ENCODE measurements at regions not wholly inside any gene's neighbourhood (a gene's known extent, or its start where the extent isn't known, plus 50 kb on each side); places are given as distances from the start of the nearest gene placed in this dataset.

GRCh38 chr15:39219608-39220007, 361.3 kb upstream of the THBS1 start:
- no peak overlapping the region for H3K9ac ChIP-seq
- H3K27me3 ChIP-seq (ENCODE audit: insufficient read depth): no peaks in the 10 kb centered on the region
- H3K4me1 ChIP-seq (ENCODE audit: control insufficient read depth in 1 of 2, insufficient read depth in 2 of 2, low read depth in 1 of 2, low read length in 1 of 2): no peaks in the 10 kb centered on the region
- POLR2A ChIA-PET: no interaction called here
- no peak overlapping the region for H3K4me2 ChIP-seq
- H3K27ac ChIP-seq (ENCODE audit: low read depth in 2 of 2, low read length in 1 of 2): no peak overlapping the region
- H3K9me3 ChIP-seq: no peaks in the 10 kb centered on the region; the same call in 1 of the 2 replicates
- CTCF ChIA-PET: interaction anchor here (0.7 kb wide), 1 partner anchor 715 kb away, joined by 3 read pairs; no protein-coding TSS in a partner anchor
- H3K79me2 ChIP-seq (ENCODE audit: insufficient read depth): no peaks in the 10 kb centered on the region
- DNase-seq: no peak
- TF ChIP-seq TEAD4 (IDR thresholded peaks at IDR 0.05; ENCODE audit: borderline replicate concordance, insufficient read depth) (no peak), NRF1 (IDR thresholded peaks at IDR 0.05; ENCODE audit: low read depth, low read length) (no peak), SIN3A (IDR thresholded peaks at IDR 0.05; ENCODE audit: borderline replicate concordance, low read depth, low read length) (no peak), FOXM1 (IDR thresholded peaks at IDR 0.05; ENCODE audit: low read depth) (no peak), FOXJ3 (CRISPR knock-in tag; IDR thresholded peaks at IDR 0.05) (no peak), JUND (IDR thresholded peaks at IDR 0.05) (no peak), RCOR1 (IDR thresholded peaks at IDR 0.05; ENCODE audit: low read length) (no peak), RFX5 (IDR thresholded peaks at IDR 0.05; ENCODE audit: low read length) (no peak), EZH2phosphoT487 (IDR thresholded peaks at IDR 0.05; ENCODE audit: borderline replicate concordance, low read depth) (no peak), YY1 (IDR thresholded peaks at IDR 0.05; ENCODE audit: low read depth) (no peak), TAF1 (IDR thresholded peaks at IDR 0.05; ENCODE audit: borderline replicate concordance, low read depth, low read length) (no peak), MXI1 (IDR thresholded peaks at IDR 0.05; ENCODE audit: low read depth, low read length) (no peak), POLR2AphosphoS5 (IDR thresholded peaks at IDR 0.05; ENCODE audit: low read depth, low read length) (no peak), SMC3 (IDR thresholded peaks at IDR 0.05; ENCODE audit: low read depth, low read length) (no peak), IRF3 (IDR thresholded peaks at IDR 0.05; ENCODE audit: low read depth, low read length) (no peak)
- TF ChIP-seq, protein P1, sequence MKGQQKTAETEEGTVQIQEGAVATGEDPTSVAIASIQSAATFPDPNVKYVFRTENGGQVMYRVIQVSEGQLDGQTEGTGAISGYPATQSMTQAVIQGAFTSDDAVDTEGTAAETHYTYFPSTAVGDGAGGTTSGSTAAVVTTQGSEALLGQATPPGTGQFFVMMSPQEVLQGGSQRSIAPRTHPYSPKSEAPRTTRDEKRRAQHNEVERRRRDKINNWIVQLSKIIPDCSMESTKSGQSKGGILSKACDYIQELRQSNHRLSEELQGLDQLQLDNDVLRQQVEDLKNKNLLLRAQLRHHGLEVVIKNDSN (IDR thresholded peaks at IDR 0.05; ENCODE audit: borderline replicate concordance, low read depth): no peak
- TF ChIP-seq, protein P2, sequence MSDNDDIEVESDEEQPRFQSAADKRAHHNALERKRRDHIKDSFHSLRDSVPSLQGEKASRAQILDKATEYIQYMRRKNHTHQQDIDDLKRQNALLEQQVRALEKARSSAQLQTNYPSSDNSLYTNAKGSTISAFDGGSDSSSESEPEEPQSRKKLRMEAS (IDR thresholded peaks at IDR 0.05; ENCODE audit: low read depth): no peak
- peak overlapping the region; percentile 2; the same call in 1 of the 2 replicates for H2AFZ ChIP-seq (ENCODE audit: low read depth)
- H3K36me3 ChIP-seq (replicated peaks in 1 of 2; ENCODE audit: control insufficient read depth in 1 of 2, insufficient read depth in 2 of 2, low read length in 1 of 2): peaks cover 0 to 6% of the 10 kb centered on the region in 2 experiments
- WGBS (ENCODE audit: low lambda C conversion rate): 83% methylated on average over 1 of the region's 1 CpG
- no peaks in the 10 kb centered on the region for H3K9me2 ChIP-seq
- H3F3A ChIP-seq (replicated peaks; ENCODE audit: insufficient read depth): peaks cover 16% of the 10 kb centered on the region
- no peak overlapping the region for H3K4me3 ChIP-seq (ENCODE audit: low read depth in 2 of 2, low read length in 1 of 2)
- H4K20me1 ChIP-seq (ENCODE audit: insufficient read depth): no peaks in the 10 kb centered on the region

All from SK-N-SH (cell line).